Right lobe of liver (tissue), 6 donors: ENCODE measurements at regions not wholly inside any gene's neighbourhood (a gene's known extent, or its start where the extent isn't known, plus 50 kb on each side); places are given as distances from the start of the nearest gene placed in this dataset.
"Not testable (repeated sequence)": the region's sequence is repeated elsewhere in the genome, so short reads cannot be mapped to it uniquely, and the experiment has no call there.

Source experiments
- ATAC-seq, 4 donors: fragments of 200-7000 bp; cut with Tn5 transposase; one replicate each; pipeline ENCODE4 v1.9.1; 2020; ENCODE audit warnings: mild to moderate bottlenecking in 4 of 4, moderate library complexity in 4 of 4
- DNase-seq, 3 donors: peaks; one replicate each; pipeline ENCODE4 v3.0.0-alpha.2; 2020
- H3K27ac ChIP-seq, 3 donors: fragments of 200-600 bp; one replicate each; pipeline ENCODE4 v1.8.0; 2022
- H3K27me3 ChIP-seq, 2 donors: fragments of 200-600 bp; one replicate each; pipeline ENCODE4 v1.8.0; 2022
- H3K36me3 ChIP-seq, 4 donors: fragments of 200-600 bp; sonication (generic) in 1 of 4; one replicate each; pipeline versions ENCODE4 v1.5.1 to v1.8.0; 2017 to 2022; ENCODE audit warnings: control low read depth in 1 of 4
- H3K4me1 ChIP-seq, 4 donors: fragments of 200-600 bp; sonication (generic) in 1 of 4; one replicate each; pipeline versions ENCODE4 v1.5.1 to v1.8.0; 2017 to 2022; ENCODE audit warnings: control low read depth in 1 of 4
- H3K4me3 ChIP-seq, 3 donors: fragments of 200-600 bp; one replicate each; pipeline ENCODE4 v1.8.0; 2022
- H3K9me3 ChIP-seq, 4 donors: fragments of 200-600 bp; sonication (generic) in 1 of 4; one replicate each; pipeline versions ENCODE4 v1.5.1 to v1.8.0; 2017 to 2022; ENCODE audit warnings: control low read depth in 1 of 4
- POLR2A ChIP-seq: fragments of 450-650 bp; IDR thresholded peaks from one replicate; pipeline ENCODE4 v1.6.1; 2017; ENCODE audit warnings: antibody characterized with exemption, mild to moderate bottlenecking
- WGBS: methylation state at CpG from one replicate; pipeline ENCODE4 v1.1.6; 2018; ENCODE audit warnings: low coverage, low lambda C conversion rate; ENCODE audit not compliant: insufficient coverage; ENCODE audit errors: missing lambda C conversion rate; 5-methylcytosine and 5-hydroxymethylcytosine counted together
- intact Hi-C, 2 donors: fragments of 100-400 bp; cut with DNase I; formaldehyde crosslinking; loops; one replicate each; pipeline versions ENCODE4 v1.11.2 to v1.14.1; 2022
- TF ChIP-seq, protein P1 (sequence below), 4 donors: fragments of 200-600 bp in 3 of 4; fragments of 450-650 bp in 1 of 4; IDR thresholded peaks; one replicate each; pipeline versions ENCODE4 v1.5.1 to v1.8.0; 2016 to 2022; ENCODE audit warnings: antibody characterized with exemption in 4 of 4, mild to moderate bottlenecking in 2 of 4
- donor health status: DM: no; HTN: yes; CAD: no.
- donor health status: DM: no; HTN: no; CAD: no.
- donor health status: DM: no; HTN: no; CAD: no.
- donor health status: DM: no; HTN: yes; CAD: no.
- donor health status: DM: no; HTN: yes; CAD: no.

DNA sequence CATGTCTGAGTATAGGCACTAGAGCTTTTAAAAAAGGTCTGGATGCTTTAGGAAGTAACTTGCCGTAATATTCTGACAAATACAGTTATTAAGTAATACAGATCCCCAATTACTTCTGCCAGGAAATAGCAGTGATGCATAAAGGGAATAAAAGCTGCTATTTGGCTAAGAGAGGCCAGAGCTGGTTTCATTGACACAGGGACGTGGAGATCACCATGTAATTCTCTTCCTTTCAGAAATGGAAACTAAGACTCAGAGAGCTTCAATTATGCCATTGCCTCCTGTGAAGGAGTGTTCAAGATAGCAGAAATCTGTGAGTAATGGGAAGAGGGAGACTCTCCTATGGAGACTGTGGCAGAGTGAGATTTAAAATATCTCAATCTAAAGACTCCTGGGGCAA lies 238.1 kb downstream of the SLITRK2 start:
- Histone ChIP-seq H3K4me3 (no peak overlapping the region), H3K9me3 (no peaks in the 10 kb centered on the region), H3K27ac (no peak overlapping the region), H3K27me3 (no peaks in the 10 kb centered on the region), H3K4me1 (no peaks in the 10 kb centered on the region), H3K36me3 (no peaks in the 10 kb centered on the region)
- 36% methylated on average over 2 of the region's 2 CpGs for WGBS
- intact Hi-C loops: no loop called here
- DNase-seq (no peak), ATAC-seq (no peak)
- TF ChIP-seq POLR2A: no peak
- TF ChIP-seq, protein P1, sequence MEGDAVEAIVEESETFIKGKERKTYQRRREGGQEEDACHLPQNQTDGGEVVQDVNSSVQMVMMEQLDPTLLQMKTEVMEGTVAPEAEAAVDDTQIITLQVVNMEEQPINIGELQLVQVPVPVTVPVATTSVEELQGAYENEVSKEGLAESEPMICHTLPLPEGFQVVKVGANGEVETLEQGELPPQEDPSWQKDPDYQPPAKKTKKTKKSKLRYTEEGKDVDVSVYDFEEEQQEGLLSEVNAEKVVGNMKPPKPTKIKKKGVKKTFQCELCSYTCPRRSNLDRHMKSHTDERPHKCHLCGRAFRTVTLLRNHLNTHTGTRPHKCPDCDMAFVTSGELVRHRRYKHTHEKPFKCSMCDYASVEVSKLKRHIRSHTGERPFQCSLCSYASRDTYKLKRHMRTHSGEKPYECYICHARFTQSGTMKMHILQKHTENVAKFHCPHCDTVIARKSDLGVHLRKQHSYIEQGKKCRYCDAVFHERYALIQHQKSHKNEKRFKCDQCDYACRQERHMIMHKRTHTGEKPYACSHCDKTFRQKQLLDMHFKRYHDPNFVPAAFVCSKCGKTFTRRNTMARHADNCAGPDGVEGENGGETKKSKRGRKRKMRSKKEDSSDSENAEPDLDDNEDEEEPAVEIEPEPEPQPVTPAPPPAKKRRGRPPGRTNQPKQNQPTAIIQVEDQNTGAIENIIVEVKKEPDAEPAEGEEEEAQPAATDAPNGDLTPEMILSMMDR (IDR thresholded peaks at IDR 0.05): no peak

DNA sequence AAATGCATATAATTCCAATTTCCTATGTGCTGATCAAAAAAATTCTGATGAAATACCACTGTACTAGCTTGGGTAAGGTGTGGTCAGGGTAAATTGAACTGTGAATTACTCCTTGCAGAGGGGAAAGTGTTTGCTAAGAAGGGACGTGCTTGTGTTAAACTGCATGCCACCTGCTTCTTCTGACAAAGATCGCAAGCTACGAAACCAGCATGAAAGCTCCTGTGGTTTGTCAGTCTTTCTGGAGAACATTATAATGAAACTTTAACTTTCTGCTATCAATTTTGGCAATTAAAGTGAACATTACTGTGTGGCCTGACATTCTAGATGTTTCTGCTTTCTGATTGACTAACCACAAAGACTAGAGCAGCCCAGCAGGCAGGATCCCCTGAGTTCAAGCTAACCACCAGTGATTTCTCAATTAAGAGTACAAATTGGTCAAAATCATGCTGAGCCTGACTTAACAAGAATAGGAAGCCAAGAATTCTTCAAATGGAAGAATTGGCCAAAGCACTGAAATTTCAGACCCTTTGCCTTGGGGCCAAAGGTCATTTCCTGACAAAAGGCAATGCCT lies 239.0 kb downstream of the SLITRK2 start:
- no peak for ATAC-seq
- 47% methylated on average over 3 of the region's 3 CpGs for WGBS

GRCh38 chrX:146064156-146064555 lies 246.5 kb downstream of the SLITRK2 start:
- H3K27me3 ChIP-seq: no peaks in the 10 kb centered on the region
- H3K4me3 ChIP-seq: no peak overlapping the region
- no peak overlapping the region for H3K27ac ChIP-seq
- ATAC-seq (no peak), DNase-seq (no peak)
- intact Hi-C loops: no loop called here
- H3K36me3 ChIP-seq: no peaks in the 10 kb centered on the region
- 29% methylated on average over 2 of the region's 2 CpGs for WGBS
- no peak for TF ChIP-seq POLR2A
- TF ChIP-seq, protein P1 (IDR thresholded peaks at IDR 0.05): no peak
- H3K4me1 ChIP-seq: no peaks in the 10 kb centered on the region
- H3K9me3 ChIP-seq: no peaks in the 10 kb centered on the region

More for the DNA sequence above, 239.0 kb downstream of the SLITRK2 start:
- no peak for DNase-seq
- no peak for TF ChIP-seq POLR2A
- TF ChIP-seq, protein P1 (IDR thresholded peaks at IDR 0.05): no peak
- no peaks in the 10 kb centered on the region for H3K9me3 ChIP-seq
- H3K4me3 ChIP-seq: no peak overlapping the region
- no peaks in the 10 kb centered on the region for H3K27me3 ChIP-seq
- intact Hi-C loops: no loop called here
- H3K36me3 ChIP-seq: no peaks in the 10 kb centered on the region
- H3K4me1 ChIP-seq: no peaks in the 10 kb centered on the region
- no peak overlapping the region for H3K27ac ChIP-seq

GRCh38 chrX:146090732-146091131 lies 273.1 kb downstream of the SLITRK2 start:
- Histone ChIP-seq H3K9me3 (no peaks in the 10 kb centered on the region), H3K4me3 (no peak overlapping the region), H3K36me3 (no peaks in the 10 kb centered on the region), H3K4me1 (no peaks in the 10 kb centered on the region), H3K27me3 (no peaks in the 10 kb centered on the region), H3K27ac (no peak overlapping the region)
- intact Hi-C loops: no loop called here
- WGBS: 44% methylated on average over 1 of the region's 1 CpG
- no peak for ATAC-seq
- no peak for DNase-seq
- no peak for TF ChIP-seq POLR2A
- TF ChIP-seq, protein P1 (IDR thresholded peaks at IDR 0.05): no peak

DNA sequence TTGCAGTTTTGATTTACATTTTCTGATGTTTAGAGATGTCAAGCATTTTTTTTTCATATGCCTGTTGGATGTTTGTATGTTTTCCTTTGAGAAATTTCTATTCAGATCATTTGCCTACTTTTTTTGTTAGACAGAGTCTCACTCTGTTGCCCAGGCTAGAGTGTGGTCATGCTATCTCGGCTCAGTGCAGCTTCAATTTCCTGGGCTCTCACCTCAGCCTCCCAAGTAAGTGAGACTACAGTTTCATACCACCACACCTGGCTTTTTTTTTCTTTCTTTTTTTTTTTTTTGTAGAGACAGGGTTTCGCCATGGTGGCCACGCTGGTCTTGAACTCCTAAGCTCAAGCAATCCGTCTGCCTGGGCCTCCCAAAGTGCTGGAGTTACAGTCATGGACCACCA lies 291.7 kb downstream of the SLITRK2 start:
- H3K27ac ChIP-seq: no peak overlapping the region
- 25% methylated on average over 2 of the region's 4 CpGs for WGBS
- TF ChIP-seq, protein P1 (IDR thresholded peaks at IDR 0.05): no peak
- no peak for TF ChIP-seq POLR2A
- intact Hi-C loops: no loop called here
- DNase-seq (no peak), ATAC-seq (no peak)
- no peaks in the 10 kb centered on the region for H3K36me3 ChIP-seq
- no peaks in the 10 kb centered on the region for H3K9me3 ChIP-seq
- no peaks in the 10 kb centered on the region for H3K27me3 ChIP-seq
- no peak overlapping the region for H3K4me3 ChIP-seq
- H3K4me1 ChIP-seq: no peaks in the 10 kb centered on the region

DNA sequence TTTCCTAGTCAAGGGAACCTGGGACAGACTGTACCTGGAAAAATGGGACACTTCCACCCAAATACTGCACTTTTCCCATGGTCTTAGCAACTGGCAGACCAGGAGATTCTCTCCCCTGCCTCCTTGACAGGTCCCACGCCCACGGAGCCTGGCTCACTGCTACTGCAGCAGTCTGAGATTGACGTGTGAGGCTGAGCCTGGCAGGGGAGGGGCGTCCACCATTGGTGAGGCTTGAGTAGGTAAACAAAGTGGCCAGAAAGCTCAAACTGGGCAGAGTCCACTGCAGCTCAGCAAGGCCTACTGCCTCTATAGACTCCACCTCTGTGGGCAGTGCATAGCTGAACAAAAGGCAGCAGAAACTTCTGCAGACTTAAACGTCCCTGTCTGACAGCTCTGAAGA lies 301.4 kb downstream of the SLITRK2 start:
- WGBS: 33% methylated on average over 1 of the region's 5 CpGs
- H3K27ac ChIP-seq, H3K9me3 ChIP-seq, H3K4me3 ChIP-seq, H3K27me3 ChIP-seq, H3K4me1 ChIP-seq, intact Hi-C loops, H3K36me3 ChIP-seq: not testable (repeated sequence)
- peak; percentile 61 to 83 (median 68) for ATAC-seq
- peak; percentile 44 to 68 (median 63) for DNase-seq
